GM19238 (cell line): ENCODE measurements at regions not wholly inside any gene's neighbourhood (a gene's known extent, or its start where the extent isn't known, plus 50 kb on each side); places are given as distances from the start of the nearest gene placed in this dataset.

ENCODE experiments used
- DNase-seq: peaks from one replicate; pipeline ENCODE4 v3.0.0; 2011; ENCODE audit warnings: low spot score; ENCODE audit not compliant: insufficient read length

GRCh38 chr4:145427991-145428390, 53.7 kb upstream of the SMAD1 start:
- DNase-seq = no peak

DNA sequence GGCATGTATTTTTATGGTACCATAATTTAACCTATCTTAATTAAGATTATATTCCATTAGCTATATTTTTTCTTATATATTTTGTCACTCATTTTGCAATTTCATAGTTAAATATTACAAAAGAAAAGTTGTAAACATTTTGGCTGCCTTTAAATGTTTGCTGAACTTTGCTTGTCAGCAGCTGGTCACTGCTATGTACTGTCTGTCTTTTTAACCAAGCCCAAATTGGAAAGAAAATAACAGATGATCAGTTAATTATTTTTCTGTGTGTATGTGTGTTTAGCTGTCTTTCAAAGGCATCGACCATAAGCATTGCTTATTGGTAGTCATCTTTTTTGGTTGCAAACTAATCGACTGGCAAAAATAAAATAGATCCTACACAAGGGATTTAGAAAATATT, 54.4 kb upstream of the SMAD1 start:
- no peak for DNase-seq

GRCh38 chr4:145423017-145423708, 58.5 kb upstream of the SMAD1 start:
- no peak for DNase-seq

DNA sequence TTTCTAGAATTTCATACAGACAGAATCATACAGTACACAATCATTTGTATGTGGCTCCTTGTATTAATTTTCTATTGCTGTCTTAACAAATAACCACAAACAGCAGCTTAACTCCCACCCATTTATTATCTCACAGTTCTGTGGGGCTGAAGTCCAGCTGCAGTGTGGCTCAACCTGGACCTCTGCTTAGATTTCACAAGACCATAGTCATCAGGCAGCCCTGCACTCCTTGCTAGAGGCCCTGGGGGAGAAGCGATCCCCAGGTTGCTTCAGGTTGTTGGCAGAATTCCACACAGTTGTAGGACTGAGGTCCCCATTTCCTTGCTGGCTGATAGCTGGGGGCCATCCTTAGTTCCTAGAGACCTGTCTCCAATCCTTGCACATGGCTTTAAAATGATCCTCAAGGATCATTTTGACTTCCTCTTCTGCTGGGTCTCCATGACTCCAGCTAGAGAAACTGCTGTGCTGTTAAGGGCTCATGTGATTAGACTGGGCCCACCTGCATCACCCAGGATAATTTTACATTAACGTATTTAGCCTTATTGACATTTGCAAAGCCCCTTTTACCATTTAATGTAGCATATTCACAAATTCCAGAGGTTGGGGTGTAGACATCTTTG, 60.9 kb upstream of the SMAD1 start:
- no peak for DNase-seq

GRCh38 chr4:145418739-145419138, 62.9 kb upstream of the SMAD1 start:
- DNase-seq = no peak

- DNase-seq = no peak
These were observed 64.1 kb upstream of the SMAD1 start for GRCh38 chr4:145417348-145418130.

- no peak for DNase-seq
These were observed 66.8 kb upstream of the SMAD1 start for GRCh38 chr4:145414841-145415240.

DNA sequence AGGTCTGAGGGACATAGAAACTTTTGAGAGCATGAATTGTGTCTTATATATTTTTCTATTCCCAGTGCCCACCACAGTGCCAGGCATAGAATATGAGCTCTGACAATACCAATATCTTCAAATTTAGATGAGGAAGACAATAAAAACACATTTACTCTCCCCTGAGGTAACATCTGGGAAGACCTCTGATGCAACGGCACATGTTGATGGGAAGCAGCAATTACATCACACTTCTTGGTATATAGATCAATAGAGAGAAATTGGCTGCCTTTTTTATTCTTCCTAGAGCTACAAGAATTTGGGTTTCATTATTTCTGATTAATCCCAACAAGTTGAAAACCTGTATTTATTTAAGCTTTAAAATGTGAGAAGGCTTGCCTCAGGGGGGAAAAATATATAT, 67.4 kb upstream of the SMAD1 start:
- DNase-seq = no peak

DNA sequence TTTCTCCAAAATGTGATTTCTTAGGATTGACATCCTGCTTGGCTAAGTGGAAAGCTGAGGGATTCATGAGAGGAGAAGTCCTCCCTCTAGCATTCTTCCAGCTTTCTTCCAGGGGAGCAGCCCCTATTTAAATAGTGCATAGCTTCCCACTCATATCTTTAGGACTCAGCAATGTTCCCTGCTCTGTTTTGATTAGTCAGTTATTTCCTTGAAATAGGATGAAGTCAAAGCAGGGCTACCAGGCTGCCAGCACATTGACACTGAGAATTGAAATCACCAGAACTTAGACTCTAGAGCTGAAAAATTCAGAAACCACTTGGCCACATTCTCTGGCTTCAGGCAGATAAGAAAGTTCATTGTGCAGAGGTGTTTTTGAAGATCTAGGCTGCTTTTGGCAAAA, 74.7 kb upstream of the SMAD1 start:
- no peak for DNase-seq

DNA sequence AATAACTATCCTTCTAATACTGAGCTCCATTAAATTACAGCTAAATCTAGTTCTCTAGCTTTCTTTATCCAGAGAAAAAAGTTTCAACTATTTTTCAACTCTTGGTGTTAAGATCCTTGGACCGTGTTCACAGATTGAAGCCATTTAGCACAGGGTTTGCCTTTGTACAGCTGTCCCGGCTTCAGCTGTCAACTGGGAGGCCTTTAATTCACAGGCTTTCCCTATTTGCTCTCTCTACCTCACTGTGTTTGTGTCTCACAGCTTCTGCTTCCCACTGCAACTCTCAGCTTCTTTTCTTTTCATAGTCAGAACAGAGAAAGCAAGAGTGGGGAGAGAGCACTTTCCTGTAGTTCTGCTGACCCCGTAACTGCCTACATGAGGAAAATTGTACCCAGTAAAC, 76.9 kb upstream of the SMAD1 start:
- no peak for DNase-seq

DNA sequence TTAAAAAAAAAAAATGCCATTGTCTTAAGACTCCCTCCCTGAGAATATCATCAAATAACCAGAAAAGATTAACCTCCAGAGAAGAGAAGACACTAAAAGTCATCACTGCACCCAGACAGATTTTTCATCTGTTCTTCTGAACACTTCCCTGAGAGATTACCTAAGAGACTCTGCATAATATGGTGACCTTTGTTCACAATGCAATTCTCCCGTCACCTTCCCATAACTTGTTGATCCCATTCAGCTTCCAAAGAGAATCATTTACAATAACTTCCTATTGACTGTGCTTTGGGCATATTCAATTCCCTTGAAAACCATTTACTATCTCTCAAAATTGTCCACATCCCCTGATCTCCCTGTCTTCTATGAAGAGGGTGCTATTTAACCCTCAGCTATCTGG, 85.1 kb upstream of the SMAD1 start:
- no peak for DNase-seq

DNA sequence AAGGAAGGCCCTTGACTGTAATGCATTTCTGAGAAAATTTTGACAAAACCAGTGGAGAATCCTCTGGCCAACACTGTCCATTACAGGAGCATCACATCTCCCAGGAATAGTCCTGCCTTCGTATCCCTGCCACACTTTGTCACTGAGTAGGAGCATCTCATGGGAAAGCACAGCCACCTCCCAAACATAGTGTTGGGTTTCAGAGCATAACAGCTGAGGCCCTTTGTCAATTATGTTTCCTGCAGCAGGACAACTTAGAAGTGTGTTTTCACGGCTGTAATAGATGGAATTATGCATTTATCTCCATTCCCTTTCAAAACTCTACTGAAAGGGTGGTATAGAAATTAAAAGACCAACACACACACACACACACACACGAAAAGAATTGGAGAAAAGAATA, 91.1 kb upstream of the SMAD1 start:
- no peak for DNase-seq

DNA sequence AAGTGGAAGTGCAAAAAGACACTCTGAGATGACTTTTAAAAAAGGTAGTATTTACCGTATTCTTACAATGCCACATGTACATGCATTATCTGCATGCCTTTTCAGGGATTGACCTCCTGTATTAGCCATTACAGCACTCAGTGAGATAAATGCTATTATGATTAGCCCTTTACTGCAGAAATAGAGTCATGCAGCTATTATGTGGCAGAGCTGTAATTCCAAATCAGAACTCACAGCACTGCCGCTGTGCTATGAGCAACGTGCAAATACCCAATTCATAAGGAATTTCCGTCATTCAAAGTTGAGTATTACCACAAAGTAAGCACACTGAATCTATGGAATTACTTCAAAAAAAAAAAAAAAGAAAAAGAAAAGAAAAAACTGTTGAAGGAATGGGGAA, 92.1 kb upstream of the SMAD1 start:
- DNase-seq = no peak

DNA sequence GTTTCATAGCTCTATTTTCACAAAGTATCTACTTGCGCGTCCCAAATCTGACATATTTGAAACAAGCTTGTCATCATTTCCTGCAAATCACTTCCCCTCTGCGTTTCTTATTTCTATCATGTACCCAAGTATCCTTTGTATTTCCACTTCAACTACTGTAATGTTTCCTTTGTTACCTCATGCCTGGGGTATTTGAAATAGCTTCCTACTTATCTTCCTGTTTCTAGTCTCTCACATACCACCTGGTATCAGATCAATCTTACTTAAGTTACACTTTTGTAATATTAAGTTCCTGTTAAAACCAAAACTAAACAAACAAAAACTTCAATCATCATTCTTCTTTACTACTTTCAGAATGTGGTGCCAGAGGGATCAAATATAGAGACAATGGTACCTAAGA, 93.6 kb upstream of the SMAD1 start:
- DNase-seq = no peak

DNA sequence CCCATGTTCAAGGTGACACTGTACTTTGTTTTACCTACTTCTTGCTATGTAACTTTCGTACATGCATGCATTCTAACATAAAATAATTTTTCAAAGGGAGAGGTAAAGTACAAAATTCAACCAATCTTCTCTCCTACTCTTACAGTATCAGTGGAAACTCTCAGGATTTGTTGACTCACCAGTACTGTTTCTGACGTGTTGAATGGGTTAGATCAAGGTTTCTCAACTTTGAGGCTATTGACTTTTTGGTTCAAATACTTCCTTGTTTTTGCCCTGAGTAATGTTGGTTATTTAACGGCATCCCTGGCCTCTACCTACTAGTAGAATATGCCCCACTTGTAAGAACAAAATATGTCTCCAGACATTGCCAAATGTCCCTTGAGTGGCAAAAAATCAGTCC, 94.6 kb upstream of the SMAD1 start:
- DNase-seq = no peak

- no peak for DNase-seq
These were observed 100.5 kb upstream of the SMAD1 start for GRCh38 chr4:145381163-145381562.

DNA sequence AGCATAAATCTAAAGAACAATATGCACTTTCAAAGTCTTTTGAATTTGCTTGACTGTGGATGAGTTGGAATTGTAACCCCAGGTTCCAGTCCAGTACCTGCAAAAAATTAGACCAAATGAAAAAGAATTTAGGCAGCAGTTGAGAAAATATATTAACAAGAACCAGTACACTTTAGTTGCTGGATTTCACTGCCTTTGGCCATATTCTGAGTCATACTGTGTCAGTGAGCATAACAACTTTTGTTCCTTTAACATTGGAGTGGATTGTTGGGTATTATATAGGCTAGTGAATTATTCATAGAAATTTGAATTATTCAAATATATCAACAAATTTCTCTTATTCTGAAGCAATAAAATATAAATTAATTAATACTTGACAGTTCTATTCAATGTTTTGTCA, 101.5 kb upstream of the SMAD1 start:
- DNase-seq = no peak

DNA sequence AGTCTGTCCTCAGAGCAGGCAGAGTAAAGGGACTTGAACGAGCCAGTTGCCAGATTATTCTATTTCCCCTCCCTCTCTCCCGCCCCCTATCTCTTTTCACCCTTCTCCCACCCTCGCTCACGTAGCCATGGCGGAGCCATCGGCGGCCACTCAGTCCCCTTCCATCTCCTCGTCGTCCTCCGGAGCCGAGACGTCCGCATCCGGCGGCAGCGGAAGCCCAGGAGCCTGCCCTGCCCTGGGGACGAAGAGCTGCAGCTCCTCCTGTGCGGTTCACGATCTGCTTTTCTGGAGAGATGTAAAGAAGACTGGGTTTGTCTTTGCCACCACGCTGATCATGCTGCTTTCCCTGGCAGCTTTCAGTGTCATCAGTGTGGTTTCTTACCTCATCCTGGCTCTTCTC, 106.2 kb upstream of the SMAD1 start:
- DNase-seq = no peak

DNA sequence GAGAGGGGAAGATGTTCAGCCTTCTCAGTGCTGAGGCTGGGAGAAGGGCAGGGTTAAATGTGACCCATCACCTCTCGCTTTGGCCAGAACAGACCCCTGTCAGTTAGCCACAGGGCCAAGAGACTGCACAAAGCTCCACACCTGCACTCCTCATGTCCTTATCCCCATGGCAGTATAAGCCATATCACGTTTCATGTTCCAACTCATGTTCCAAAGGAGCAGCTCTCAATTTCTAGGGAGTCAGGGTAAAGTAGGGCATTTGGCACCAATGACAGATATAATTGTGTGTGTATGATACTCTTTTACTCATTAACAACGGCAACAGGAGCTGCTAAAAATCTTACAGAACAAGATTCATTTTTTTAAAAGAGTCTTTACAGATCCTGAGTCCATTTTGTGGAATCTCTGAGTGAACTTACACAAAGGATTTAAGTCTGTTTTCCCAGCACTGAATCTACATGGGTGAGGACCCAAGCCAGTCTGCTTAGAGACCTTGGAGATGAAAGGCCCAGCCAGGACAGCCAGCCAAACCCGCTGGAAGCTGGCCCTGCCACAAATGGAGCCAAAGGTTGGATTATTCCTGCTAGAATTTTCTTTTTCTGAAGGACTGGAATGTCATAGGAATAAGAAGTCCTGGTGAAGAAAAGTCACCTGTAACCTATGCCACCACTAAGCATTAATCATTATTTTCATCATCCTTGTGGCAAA, 129.1 kb upstream of the SMAD1 start:
- DNase-seq = no peak

GRCh38 chr4:145351922-145352321, 129.7 kb upstream of the SMAD1 start:
- DNase-seq = no peak

GRCh38 chr4:145351162-145351561, 130.5 kb upstream of the SMAD1 start:
- no peak for DNase-seq

DNA sequence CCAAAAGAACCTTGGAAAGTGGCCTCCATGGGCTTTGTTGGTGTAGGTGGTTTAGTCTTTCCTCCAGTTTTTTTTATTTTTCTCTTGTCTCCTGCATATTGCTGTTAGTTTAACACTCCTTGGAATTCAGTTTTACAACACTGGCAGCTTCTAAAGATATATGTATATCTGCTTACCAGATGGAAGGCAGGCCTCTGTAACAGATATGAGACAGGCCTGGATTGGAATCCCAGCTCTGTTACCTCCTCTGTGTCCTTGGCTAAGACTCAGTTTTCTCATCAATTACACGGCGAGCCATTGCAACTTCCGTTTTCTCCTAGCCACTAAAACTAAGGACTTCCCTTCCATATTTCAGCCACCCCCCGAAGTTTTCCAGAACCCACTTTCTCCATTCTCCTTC, 133.4 kb upstream of the SMAD1 start:
- no peak for DNase-seq
